GM18861 (cell line): ENCODE measurements at regions not wholly inside any gene's neighbourhood (a gene's known extent, or its start where the extent isn't known, plus 50 kb on each side); places are given as distances from the start of the nearest gene placed in this dataset.

Source experiments
- ATAC-seq: cut with Tn5 transposase; IDR thresholded peaks from one replicate; pipeline ENCODE4 v1.9.1; 2021; ENCODE audit not compliant: unreplicated experiment

GRCh38 chr5:89946508-89946907 is 463.0 kb downstream of the CETN3 start:
- no peak for ATAC-seq

- no peak for ATAC-seq
These were observed 467.4 kb downstream of the CETN3 start for GRCh38 chr5:89942171-89942570.

GRCh38 chr5:89936576-89936975 is 473.0 kb downstream of the CETN3 start:
- ATAC-seq: no peak

- no peak for ATAC-seq
These were observed 475.5 kb downstream of the CETN3 start for GRCh38 chr5:89934069-89934468.

GRCh38 chr5:89932771-89933181 is 476.8 kb downstream of the CETN3 start:
- ATAC-seq: no peak

- ATAC-seq: peak; percentile 87
These were observed 478.8 kb downstream of the CETN3 start for GRCh38 chr5:89930591-89931392.

GRCh38 chr5:89929834-89930233 is 479.7 kb downstream of the CETN3 start:
- ATAC-seq: no peak

- no peak for ATAC-seq
These were observed 480.4 kb downstream of the CETN3 start for GRCh38 chr5:89929173-89929572.

GRCh38 chr5:89922161-89922560 is 487.4 kb downstream of the CETN3 start:
- ATAC-seq: no peak

GRCh38 chr5:89917112-89917511 is 492.4 kb downstream of the CETN3 start:
- ATAC-seq: no peak

- no peak for ATAC-seq
These were observed 493.4 kb downstream of the CETN3 start for GRCh38 chr5:89916131-89916530.

- no peak for ATAC-seq
These were observed 500.7 kb downstream of the CETN3 start for GRCh38 chr5:89908876-89909275.

GRCh38 chr5:89904442-89904841 is 505.1 kb downstream of the CETN3 start:
- ATAC-seq: no peak

- ATAC-seq: no peak
These were observed 507.6 kb downstream of the CETN3 start for GRCh38 chr5:89901983-89902382.

GRCh38 chr5:89901346-89901745 is 508.2 kb downstream of the CETN3 start:
- no peak for ATAC-seq

- ATAC-seq: no peak
These were observed 509.2 kb downstream of the CETN3 start for GRCh38 chr5:89900346-89900745.

GRCh38 chr5:89899559-89899958 is 510.0 kb downstream of the CETN3 start:
- ATAC-seq: no peak

- ATAC-seq: no peak
These were observed 516.0 kb downstream of the CETN3 start for GRCh38 chr5:89893546-89893945.

GRCh38 chr5:89885670-89886069 is 523.9 kb downstream of the CETN3 start:
- ATAC-seq: no peak

GRCh38 chr5:89883967-89884366 is 525.6 kb downstream of the CETN3 start:
- ATAC-seq: no peak

- no peak for ATAC-seq
These were observed 531.1 kb downstream of the CETN3 start for GRCh38 chr5:89878140-89879132.

GRCh38 chr5:89871906-89872305 is 537.6 kb downstream of the CETN3 start:
- ATAC-seq: no peak
